RPMI8226 (cell line): ENCODE measurements at regions not wholly inside any gene's neighbourhood (a gene's known extent, or its start where the extent isn't known, plus 50 kb on each side); places are given as distances from the start of the nearest gene placed in this dataset.

Experiments used
- DNase-seq: peaks from one replicate; pipeline ENCODE4 v3.0.0-alpha.2; 2015

GRCh38 chr18:57991552-57991951, 52.5 kb upstream of the NEDD4L start:
- DNase-seq = no peak

GRCh38 chr18:57989536-57989935, 54.5 kb upstream of the NEDD4L start:
- DNase-seq = no peak

- DNase-seq = no peak
These were observed 59.4 kb upstream of the NEDD4L start for GRCh38 chr18:57984490-57985115.

GRCh38 chr18:57983965-57984364, 60.1 kb upstream of the NEDD4L start:
- DNase-seq = no peak

GRCh38 chr18:57983472-57983871, 60.6 kb upstream of the NEDD4L start:
- no peak for DNase-seq

GRCh38 chr18:57982372-57983021, 61.5 kb upstream of the NEDD4L start:
- peak; percentile 19 for DNase-seq

- no peak for DNase-seq
These were observed 62.6 kb upstream of the NEDD4L start for GRCh38 chr18:57981308-57982028.

GRCh38 chr18:57980573-57981307, 63.3 kb upstream of the NEDD4L start:
- no peak for DNase-seq

GRCh38 chr18:57976230-57976773, 67.7 kb upstream of the NEDD4L start:
- DNase-seq = no peak

GRCh38 chr18:57975805-57976204, 68.2 kb upstream of the NEDD4L start:
- no peak for DNase-seq

GRCh38 chr18:57974585-57975265, 69.3 kb upstream of the NEDD4L start:
- DNase-seq = no peak

- DNase-seq = no peak
These were observed 70.1 kb upstream of the NEDD4L start for GRCh38 chr18:57973889-57974288.

GRCh38 chr18:57970356-57971095, 73.5 kb upstream of the NEDD4L start:
- DNase-seq = no peak

- no peak for DNase-seq
These were observed 74.2 kb upstream of the NEDD4L start for GRCh38 chr18:57969824-57970223.

- DNase-seq = peak; percentile 33
These were observed 78.8 kb upstream of the NEDD4L start for GRCh38 chr18:57965246-57965645.

GRCh38 chr18:57961876-57962505, 82.0 kb upstream of the NEDD4L start:
- DNase-seq = no peak

- DNase-seq = no peak
These were observed 82.6 kb upstream of the NEDD4L start for GRCh38 chr18:57961411-57961810.

GRCh38 chr18:57959278-57959677, 84.7 kb upstream of the NEDD4L start:
- peak; percentile 68 for DNase-seq

GRCh38 chr18:57957210-57957609, 86.8 kb upstream of the NEDD4L start:
- DNase-seq = no peak

GRCh38 chr18:57956491-57956890, 87.5 kb upstream of the NEDD4L start:
- no peak for DNase-seq

- no peak for DNase-seq
These were observed 89.1 kb upstream of the NEDD4L start for GRCh38 chr18:57954935-57955334.
